ENCODE measurements at regions not wholly inside any gene's neighbourhood (a gene's known extent, or its start where the extent isn't known, plus 50 kb on each side); places are given as distances from the start of the nearest gene placed in this dataset.

DNA sequence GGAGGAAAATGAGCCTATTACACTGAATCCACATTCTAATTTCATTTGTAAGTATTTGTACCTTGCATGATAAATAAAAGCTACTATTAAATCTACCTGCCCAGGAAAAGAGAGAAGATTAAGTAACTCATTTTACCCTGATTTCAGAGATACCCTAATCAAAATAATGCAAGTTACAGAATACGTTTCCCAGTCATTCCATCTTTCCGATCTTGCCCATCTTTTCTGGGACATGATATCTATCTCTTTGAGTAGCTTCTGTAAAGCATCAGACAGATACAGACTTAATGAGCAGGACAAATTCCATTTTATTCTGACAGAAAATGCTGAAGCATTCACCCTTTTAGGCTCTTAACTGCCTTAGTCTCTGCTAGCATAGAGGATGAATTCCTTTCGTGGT, 56.6 kb downstream of the SPRY2 start:
- WGBS, 2 donors (ENCODE audit: low coverage in 1 of 2), result 86 to 95% methylated on average over 3 of the region's 3 CpGs
- Histone ChIP-seq H3K36me3 (no peaks in the 10 kb centered on the region), H3K4me1 (no peaks in the 10 kb centered on the region), H3K9me3 (no peaks in the 10 kb centered on the region), H3K27me3 (no peaks in the 10 kb centered on the region), H3K27ac (no peak overlapping the region), H3K4me3 (no peak overlapping the region)
- TF ChIP-seq POLR2A (IDR thresholded peaks at IDR 0.05) (no peak), EP300 (IDR thresholded peaks at IDR 0.05) (no peak), POLR2AphosphoS5 (IDR thresholded peaks at IDR 0.05) (no peak)
- TF ChIP-seq, protein P1, sequence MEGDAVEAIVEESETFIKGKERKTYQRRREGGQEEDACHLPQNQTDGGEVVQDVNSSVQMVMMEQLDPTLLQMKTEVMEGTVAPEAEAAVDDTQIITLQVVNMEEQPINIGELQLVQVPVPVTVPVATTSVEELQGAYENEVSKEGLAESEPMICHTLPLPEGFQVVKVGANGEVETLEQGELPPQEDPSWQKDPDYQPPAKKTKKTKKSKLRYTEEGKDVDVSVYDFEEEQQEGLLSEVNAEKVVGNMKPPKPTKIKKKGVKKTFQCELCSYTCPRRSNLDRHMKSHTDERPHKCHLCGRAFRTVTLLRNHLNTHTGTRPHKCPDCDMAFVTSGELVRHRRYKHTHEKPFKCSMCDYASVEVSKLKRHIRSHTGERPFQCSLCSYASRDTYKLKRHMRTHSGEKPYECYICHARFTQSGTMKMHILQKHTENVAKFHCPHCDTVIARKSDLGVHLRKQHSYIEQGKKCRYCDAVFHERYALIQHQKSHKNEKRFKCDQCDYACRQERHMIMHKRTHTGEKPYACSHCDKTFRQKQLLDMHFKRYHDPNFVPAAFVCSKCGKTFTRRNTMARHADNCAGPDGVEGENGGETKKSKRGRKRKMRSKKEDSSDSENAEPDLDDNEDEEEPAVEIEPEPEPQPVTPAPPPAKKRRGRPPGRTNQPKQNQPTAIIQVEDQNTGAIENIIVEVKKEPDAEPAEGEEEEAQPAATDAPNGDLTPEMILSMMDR (IDR thresholded peaks at IDR 0.05), result no peak
- ATAC-seq, result no peak

DNA sequence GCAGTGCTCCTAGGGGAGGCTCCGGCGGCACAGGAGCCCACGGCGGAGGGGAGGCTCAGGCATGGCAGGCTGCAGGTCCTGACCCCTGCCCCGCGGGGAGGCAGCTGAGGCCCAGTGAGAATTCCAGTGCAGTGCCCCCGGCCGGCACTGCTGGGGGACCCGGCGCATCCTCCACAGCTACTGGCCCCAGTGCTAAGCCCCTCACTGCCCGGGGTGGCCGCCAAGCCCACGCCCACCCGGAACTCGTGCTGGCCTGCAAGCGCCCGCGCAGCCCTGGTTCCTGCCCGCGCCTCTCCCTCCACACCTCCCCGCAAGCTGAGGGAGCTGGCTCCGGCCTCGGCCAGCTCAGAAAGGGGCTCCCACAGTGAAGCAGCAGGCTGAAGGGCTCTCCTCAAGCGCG, 62.2 kb downstream of the SPRY2 start:
- H3K9me3 ChIP-seq, result no peaks in the 10 kb centered on the region

DNA sequence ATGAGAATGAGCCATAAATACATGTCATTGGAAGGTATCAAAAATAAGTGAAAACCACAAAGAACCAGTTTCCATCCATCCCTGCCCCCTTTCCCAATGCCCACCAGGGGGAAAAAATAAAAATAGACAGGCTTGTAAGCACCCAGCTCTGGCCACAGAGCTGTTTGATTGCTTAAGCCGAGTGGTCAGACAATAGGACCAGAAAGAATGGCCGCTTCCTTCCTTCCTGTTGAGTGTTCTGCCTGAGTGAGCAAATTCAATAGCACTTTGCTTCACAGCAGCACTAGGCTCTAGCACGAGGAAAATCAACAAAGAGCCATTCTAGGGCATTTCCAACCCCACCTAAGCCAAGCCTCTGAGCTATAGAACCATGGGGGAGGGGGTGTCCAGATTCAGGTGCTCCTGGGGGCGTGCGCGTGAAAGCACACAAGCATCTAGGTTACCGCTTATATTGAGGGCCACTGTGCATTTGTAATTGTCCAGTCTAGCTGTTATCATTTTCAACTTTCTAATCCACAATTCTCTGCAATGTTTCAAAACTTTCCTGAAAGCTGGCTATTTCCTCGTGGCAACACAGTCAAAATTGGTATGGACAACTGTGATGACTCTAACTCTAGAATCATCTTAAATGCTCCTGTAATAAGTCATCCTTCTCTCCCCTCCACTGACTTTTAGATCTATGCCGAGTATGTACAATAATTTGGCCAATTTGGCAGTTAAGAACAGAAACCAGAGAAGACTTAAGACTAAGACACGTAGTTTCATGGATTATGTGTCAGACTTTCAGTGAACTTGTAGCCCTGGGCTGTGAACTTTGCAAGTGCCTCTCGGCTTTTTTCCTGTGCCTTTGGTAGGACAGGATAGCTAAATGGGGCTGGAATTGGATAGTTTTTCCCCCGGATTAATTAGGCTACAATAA, 64.3 kb downstream of the SPRY2 start:
- TF ChIP-seq, protein P1 (IDR thresholded peaks at IDR 0.05), result no peak
- TF ChIP-seq POLR2AphosphoS5 (IDR thresholded peaks at IDR 0.05) (no peak), EP300 (IDR thresholded peaks at IDR 0.05) (no peak), POLR2A (IDR thresholded peaks at IDR 0.05) (no peak)
- peak; percentile 13 for ATAC-seq
- H3K27me3 ChIP-seq, result peaks cover 5% of the 10 kb centered on the region
- H3K4me3 ChIP-seq, result no peak overlapping the region
- 82 to 94% methylated on average over 8 to 9 of the region's 12 CpGs for WGBS, 2 donors (ENCODE audit: low coverage in 1 of 2)
- no peaks in the 10 kb centered on the region for H3K36me3 ChIP-seq
- H3K4me1 ChIP-seq, result no peaks in the 10 kb centered on the region
- peaks cover 0 to under 1% (median 0%) of the 10 kb centered on the region in 3 donors for H3K9me3 ChIP-seq
- H3K27ac ChIP-seq, result no peak overlapping the region

More for the DNA sequence above, 62.2 kb downstream of the SPRY2 start:
- TF ChIP-seq POLR2AphosphoS5 (IDR thresholded peaks at IDR 0.05), result no peak
- TF ChIP-seq, protein P1 (IDR thresholded peaks at IDR 0.05), result no peak
- TF ChIP-seq POLR2A (IDR thresholded peaks at IDR 0.05), result no peak
- no CpG with 5 or more reads among the region's 25 CpGs for WGBS, 2 donors (ENCODE audit: low coverage in 1 of 2)
- H3K27ac ChIP-seq, result no peak overlapping the region
- H3K27me3 ChIP-seq, result peaks cover 5% of the 10 kb centered on the region
- no peaks in the 10 kb centered on the region for H3K4me1 ChIP-seq
- H3K4me3 ChIP-seq, result no peak overlapping the region
- ATAC-seq, result no peak
- H3K36me3 ChIP-seq, result no peaks in the 10 kb centered on the region

DNA sequence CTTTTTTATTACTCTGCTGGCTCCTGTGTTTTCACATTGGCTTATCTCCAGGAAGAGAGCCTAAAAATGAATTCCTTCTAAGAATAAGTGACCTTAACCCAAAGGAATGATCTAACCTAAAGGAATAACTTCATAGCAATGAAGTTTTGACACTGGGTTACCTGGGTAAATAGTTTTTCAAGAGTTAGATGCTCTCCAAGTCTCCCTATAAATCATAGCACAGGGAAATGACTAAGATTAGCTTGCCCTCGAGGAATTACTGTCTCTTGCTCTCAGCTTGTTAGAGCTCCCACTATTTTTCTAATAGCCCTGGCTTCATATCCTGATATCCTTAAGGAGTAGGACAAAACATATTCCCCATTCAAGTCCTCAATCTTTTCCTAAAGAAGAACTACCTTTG, 66.3 kb downstream of the SPRY2 start:
- Histone ChIP-seq H3K4me3 (no peak overlapping the region), H3K27ac (no peak overlapping the region), H3K27me3 (peaks cover 5% of the 10 kb centered on the region), H3K36me3 (no peaks in the 10 kb centered on the region), H3K4me1 (no peaks in the 10 kb centered on the region), H3K9me3 (peaks cover 0 to 7% (median 0%) of the 10 kb centered on the region in 3 donors)
- 36 to 83% methylated on average over 1 of the region's 1 CpG for WGBS, 2 donors (ENCODE audit: low coverage in 1 of 2)
- no peak for ATAC-seq
- TF ChIP-seq POLR2AphosphoS5 (IDR thresholded peaks at IDR 0.05) (no peak), EP300 (IDR thresholded peaks at IDR 0.05) (no peak), POLR2A (IDR thresholded peaks at IDR 0.05) (no peak)
- TF ChIP-seq, protein P1 (IDR thresholded peaks at IDR 0.05), result no peak

DNA sequence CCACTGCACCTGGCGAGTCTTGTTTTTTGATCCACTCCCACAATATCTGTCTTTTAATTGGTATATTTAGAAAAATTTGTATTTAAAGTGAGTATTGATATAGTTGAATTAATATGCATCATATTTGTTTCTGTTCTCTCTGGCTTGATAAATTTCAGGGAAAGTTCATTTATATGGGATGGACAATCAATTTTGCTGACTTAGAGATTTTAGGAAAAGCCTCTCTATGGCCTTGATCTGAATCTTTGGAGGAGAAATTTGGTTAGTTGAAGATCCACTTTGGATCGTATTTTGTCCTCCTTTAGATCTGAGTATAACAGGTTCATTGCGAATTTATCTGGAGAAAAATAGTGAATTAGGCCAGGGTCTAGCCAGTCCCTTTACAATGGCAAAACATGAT, 67.2 kb downstream of the SPRY2 start:
- ATAC-seq, result no peak
- H3K27me3 ChIP-seq, result peaks cover 3% of the 10 kb centered on the region
- WGBS, 2 donors (ENCODE audit: low coverage in 1 of 2), result 89 to 100% methylated on average over 2 to 3 of the region's 3 CpGs

More for the DNA sequence above, 67.2 kb downstream of the SPRY2 start:
- H3K36me3 ChIP-seq, result no peaks in the 10 kb centered on the region
- no peak overlapping the region for H3K4me3 ChIP-seq
- H3K27ac ChIP-seq, result no peak overlapping the region
- H3K4me1 ChIP-seq, result no peaks in the 10 kb centered on the region
- TF ChIP-seq EP300 (IDR thresholded peaks at IDR 0.05) (no peak), POLR2AphosphoS5 (IDR thresholded peaks at IDR 0.05) (no peak), POLR2A (IDR thresholded peaks at IDR 0.05) (no peak)
- TF ChIP-seq, protein P1 (IDR thresholded peaks at IDR 0.05), result no peak
- peaks cover 0 to 7% (median 0%) of the 10 kb centered on the region in 3 donors for H3K9me3 ChIP-seq

All from gastroesophageal sphincter (tissue), 4 donors.